Hippocampal formation (tissue), 2 donors: ENCODE measurements at regions not wholly inside any gene's neighbourhood (a gene's known extent, or its start where the extent isn't known, plus 50 kb on each side); places are given as distances from the start of the nearest gene placed in this dataset.

Source experiments
- DNase-seq, 2 donors: peaks; one replicate each; lab custom pipeline; 2025; lab: John Stamatoyannopoulos, UW

DNA sequence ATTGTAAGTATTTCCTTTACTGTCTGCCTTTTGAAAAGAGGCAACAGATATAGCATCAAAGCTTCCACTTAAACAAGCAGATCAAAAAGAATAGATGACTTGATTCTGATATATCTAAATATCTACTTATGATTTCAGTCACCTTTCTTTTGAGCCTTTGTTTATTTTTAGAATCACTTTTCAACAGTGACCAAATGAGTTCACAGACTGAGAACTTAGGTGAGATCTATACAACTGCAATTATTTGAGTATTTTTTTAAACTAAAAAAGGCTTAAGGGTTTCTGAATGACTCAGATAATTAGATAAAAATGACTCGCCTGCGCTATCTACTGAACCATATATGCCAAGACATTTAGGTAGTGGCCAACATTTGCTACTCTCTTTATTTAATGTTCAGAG lies 166.7 kb upstream of the KCNIP4 start:
- DNase-seq: no peak

DNA sequence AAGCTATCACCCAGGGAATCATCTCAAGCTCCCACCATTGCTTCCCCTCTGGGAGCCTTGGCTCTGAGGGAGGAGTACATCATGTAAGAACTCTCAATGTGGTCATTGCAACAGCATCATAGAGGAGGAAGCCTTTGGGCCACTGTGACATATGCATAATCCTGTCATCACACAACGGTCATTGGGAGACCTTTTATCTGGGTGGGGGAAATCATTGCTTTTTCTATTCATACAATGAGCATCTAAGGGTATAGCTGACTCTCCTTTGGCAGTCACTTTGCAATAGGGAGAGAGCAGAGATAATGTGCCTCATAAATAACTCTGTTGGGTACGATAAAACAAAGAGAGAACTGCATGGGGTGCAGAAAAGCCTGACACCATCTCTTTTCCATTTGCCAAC lies 155.2 kb upstream of the KCNIP4 start:
- DNase-seq: no peak

DNA sequence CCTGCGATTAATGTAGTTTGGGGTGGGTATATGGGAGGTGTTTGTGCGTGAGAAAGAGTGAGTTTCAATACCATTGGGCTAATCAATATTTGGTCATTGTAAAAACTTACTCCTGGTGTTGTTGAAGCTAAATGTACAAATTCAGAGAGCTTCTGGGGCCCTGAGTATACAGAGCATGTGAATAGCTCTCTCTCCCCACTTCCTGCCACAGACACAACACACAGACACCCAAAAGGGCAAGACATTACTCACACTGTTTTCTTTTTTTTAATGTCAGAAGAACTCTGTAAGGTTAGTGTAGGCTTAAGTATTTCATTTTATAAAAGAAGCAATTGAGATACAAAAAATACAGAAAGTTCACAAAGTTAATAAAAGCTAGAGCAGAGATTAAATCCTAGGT lies 151.3 kb upstream of the KCNIP4 start:
- no peak for DNase-seq

DNA sequence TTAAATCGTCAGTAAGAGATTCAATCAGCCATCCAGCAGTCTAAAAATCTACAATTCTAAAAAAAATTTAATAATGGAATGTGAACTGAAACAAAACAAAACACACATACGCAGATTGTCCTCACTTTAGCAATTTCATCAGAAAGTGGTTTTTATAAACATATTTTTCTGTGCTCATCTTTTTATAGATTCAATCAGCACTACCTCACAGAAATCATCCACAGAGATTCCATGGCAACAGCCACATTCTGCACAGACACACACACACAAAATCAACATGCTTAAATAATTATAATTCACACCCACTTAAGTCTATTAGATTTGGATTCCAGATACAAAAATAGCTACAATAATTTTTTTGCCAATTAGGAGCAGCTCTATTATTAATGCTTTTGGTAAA lies 149.0 kb upstream of the KCNIP4 start:
- DNase-seq: no peak

DNA sequence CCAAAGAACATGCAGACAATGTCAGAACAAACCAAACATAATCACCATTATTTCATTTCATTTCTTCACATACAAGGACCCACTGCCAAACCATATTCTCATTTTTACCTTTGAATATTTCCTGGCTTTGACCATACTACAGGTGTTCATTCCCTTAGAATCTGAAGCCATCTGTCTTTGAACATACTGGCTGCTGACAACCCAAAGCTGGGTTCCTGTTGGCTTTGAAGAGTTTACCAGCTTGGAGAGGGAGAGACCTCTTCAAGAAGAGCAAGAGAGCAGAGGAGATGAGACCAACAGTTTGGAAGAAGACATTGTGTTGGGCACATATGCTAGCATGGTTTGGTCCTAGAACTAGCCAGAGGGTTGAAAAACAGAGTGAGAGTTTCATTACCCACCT lies 145.6 kb upstream of the KCNIP4 start:
- no peak for DNase-seq

DNA sequence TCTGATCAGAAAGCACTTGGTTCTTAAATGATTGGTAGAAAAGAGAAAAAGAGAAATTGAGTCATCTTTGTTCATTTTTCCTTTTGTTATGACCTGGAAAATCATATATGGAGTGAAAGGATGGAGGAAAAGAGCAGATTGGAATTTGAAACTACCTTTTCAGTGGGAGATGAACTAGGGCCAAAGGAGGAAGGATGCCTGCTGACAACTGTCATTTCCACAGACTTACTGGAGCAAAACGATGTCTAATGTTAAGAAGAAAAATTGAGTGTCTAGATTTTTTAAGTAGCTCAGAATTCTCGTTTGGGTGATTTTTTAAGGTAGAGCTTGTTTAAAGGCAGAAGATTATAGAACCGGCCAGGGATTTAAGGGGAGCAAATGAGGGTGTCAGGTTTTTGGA lies 144.6 kb upstream of the KCNIP4 start:
- no peak for DNase-seq

DNA sequence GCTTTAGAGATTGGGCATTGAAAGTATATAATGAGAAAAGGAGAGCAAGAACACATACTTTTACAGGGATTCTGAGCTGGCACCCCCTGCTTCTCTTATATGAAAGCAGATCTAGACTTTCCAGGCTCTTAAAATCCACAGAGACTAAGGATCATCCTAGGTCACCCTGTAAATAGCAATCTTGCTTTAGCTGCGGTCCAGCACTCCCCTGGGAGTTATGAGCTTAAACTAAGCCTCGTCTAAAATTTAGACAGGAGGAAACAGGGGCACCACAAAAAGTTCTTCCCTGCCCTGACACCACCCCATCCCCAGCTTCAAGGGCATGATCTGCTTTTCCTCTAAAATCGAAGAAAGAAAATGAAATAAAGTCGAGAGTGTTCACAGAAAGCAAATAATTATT lies 143.3 kb upstream of the KCNIP4 start:
- no peak for DNase-seq

DNA sequence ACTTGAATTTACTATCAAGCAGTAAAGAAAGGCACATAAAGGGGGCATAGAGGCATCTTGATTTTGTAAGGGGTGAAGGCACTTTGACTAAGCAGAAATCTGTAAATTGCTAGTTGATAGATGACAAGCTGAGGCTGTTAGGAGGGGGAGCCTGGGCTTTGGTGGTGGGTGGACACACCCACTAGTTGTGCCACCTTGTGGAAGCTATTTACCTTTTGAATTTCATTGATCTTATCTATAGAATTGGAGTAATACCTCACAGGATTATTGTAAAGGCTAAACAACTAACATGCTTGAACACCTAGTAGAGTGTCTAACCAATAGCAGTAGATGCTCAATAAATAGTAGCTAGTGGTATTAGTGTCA lies 142.8 kb upstream of the KCNIP4 start:
- no peak for DNase-seq

DNA sequence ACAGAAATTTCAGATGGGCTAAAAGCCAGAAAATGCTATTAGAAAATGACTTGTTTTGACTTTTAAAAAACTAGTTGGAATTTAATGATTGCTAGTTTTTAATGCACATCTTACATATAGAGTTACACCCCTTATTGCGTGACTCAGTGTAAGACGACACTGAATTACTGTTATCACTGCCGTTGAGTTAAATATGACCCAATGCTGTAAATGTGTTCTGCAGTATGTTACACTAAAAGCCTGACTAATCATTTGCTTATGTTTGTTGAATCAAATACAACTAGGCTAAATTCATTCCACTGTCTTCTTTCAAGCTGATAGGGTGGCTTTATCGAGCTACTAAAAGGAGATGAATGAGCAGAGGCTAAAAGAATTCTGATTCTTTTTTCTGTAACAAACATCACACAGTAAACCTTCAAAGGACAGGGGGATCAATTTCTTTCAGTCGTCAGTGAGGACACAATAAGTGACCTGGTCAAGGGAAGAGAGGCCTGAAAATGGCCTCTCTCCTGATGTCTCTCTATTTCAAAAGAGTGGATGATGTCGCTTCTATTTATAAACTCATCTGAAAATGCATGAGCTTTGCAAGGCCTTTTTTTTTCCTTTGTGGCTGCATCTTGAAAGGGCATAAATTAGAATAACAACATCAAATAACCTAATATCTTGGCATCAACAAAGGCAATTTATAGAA lies 142.2 kb upstream of the KCNIP4 start:
- DNase-seq: no peak

DNA sequence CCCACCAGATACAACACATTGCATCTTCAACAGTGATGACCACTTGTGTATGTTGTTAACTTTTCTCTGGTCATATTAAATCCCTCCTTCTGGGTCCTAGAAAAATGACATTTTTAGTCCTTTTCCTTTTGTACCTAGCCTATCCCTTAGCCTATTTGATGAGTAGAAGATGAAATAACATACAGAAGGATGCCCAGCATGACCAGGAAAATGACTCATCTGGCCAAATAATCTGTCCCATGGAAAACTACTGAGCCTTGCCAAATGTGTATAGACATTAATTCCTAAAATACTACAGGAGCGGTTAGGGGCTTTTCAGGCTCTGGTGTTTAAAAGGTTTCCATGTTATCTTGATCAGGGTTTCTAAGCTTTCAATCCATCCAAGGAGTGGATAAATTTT lies 129.0 kb upstream of the KCNIP4 start:
- DNase-seq: no peak

DNA sequence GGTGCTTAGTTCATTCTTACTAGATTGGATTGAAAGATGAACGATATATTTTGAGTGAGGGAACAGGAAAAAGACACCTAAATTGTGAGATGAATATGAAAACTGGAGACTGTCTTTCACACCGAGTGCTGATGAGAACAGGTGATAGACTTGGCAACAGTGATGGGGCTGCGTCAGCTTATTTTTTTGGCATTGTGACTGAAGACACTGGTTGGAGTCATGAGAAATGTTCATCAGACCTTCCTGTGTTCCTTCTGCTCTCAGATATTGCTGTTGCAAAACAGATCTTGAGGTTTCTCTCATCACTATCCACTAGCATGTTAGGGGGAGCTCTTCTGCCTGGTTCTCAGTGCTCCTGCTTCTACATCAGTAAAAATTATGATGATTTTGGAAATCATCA lies 124.2 kb upstream of the KCNIP4 start:
- no peak for DNase-seq

DNA sequence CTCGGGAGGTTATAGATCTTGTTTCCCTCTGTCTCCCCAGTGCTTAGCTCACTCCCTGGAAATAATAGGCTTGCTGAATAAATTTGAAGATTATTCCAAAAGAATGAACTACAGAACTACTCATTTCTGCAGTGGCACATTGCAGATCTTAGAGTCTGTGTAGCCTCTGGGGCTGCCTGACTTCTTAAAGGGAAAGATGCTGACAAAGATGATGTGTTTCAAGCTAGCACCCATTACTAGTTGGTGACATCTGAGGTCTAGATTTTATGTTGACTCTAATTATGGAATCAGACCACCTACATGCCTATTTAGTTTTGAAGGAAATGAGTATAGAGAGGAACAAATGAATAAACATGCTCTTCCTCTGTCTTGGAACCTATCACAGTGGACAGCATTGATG lies 123.7 kb upstream of the KCNIP4 start:
- no peak for DNase-seq

DNA sequence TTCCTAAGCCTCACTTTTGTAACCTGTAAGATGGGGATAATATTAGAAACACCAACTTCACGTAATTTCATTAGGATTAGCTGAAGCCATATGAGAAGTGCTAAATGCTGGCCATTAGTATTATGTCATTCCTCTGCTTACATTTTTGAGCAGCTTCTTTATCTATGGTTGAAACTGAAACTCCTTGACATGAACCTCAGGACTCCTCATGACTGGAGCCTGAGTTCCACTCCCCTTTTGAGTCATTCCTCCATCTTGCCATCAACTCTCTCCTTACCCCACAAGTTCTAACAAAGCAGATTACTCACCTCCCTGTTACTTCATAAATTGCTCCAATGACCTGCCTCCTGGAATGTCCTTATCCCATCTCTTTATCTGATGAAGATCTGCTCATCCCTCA lies 123.2 kb upstream of the KCNIP4 start:
- DNase-seq: no peak

DNA sequence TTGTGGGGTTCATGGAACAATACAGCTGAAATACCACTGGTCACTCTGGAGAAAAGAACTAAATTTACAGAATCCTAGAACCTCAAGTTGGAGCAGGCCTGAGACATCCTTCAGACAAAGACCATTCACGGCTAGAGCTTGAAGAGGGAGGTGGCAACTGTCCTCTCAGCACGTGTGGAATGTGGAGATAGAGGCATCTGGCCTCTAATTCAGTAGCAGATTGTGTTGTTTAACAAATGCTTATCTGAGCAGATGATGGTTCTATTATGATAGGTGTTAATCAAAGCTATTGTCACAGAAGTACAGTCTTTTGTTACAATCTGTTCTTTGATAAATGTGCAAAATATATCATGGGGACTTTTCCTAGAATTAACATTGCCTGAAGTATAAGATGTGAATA lies 121.7 kb upstream of the KCNIP4 start:
- DNase-seq: no peak

DNA sequence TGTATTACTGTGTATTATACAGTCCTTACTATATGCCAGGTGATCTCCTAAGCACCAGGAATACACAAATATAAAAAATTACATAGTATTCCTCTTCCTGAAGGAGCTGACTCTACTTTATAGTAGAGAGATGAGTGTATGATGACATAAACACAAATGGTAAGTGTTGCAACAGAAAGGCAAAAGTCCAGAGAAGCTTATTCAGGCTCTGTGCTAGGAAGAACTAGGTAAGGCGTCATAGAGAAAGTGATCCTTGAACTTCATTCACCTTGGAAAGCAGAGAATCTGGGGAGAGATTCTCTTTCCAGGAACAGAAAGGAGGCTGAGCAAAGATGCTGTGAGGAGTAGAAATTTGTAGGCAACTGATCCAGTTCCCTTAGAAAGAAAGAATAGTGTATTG lies 115.0 kb upstream of the KCNIP4 start:
- DNase-seq: no peak

DNA sequence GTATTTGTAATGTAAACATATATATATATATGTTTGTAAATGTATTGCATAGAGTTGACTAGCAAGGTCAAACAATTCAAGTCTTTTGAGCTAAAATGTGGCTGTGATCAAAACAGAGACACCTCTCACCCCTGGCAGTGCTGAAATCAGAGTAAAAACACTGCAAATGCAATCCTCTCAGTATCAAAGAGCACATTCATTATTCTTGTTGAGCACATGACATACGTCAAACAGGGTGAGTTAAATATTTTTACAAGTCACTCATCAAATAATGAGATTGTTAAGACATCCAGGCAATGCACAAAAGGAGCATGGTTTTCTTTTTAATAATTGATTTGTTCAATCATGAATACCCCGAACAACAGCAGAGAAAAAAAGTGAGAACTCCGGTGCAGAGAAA lies 114.1 kb upstream of the KCNIP4 start:
- no peak for DNase-seq

DNA sequence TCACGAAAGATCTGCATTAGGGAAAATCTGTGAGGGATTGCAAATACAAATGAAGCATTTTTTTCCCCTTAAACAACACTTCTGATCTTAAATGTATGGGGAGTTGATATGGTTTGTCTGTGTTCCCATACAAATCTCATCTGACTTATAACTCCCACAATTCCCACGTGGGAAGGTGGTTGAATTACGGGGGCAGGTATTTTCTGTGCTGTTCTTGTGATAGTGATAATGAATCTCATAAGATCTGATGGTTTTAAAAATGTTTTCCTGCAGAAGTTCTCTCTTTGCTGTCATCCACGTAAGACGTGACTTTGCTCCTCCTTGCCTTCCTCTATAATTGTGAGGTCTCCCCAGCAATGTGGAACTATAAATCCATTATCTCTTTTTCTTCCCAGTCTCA lies 107.4 kb upstream of the KCNIP4 start:
- no peak for DNase-seq

DNA sequence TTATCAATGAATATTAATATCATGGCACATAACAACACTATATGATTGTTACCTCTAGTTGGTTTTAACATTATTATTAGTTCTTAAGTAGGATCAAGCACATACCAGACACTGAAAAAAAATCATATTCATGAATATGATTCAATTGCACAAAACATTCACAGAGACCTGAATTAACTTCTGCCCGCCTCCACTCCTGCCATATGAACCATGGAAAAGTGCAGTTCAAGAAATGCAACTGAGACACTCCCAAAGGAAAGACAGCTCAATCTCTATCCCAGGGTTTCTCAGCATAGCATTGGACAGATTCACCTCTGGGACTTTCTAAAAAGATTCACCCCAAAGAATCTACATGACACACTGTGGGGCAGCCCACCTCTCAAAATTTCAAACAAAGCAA lies 103.5 kb upstream of the KCNIP4 start:
- no peak for DNase-seq

DNA sequence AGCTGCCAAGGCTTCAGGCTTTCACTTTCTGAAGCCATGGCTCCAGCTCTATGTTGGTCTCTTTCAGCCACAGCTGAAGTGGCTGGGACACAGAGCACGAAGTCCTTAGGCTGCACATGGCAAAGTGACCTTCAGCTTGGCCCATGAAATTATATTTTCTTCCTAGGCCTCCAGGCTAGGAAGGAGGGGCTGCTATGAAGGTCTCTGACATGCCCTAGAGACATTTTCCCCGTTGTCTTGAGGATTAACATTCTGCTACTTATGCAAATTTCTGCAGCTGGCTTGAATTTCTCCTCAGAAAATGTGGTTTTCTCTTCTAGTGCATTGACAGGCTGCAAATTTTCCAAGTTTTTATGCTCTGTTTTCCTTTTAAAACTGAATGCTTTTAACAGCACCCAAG lies 99.8 kb upstream of the KCNIP4 start:
- DNase-seq: no peak

DNA sequence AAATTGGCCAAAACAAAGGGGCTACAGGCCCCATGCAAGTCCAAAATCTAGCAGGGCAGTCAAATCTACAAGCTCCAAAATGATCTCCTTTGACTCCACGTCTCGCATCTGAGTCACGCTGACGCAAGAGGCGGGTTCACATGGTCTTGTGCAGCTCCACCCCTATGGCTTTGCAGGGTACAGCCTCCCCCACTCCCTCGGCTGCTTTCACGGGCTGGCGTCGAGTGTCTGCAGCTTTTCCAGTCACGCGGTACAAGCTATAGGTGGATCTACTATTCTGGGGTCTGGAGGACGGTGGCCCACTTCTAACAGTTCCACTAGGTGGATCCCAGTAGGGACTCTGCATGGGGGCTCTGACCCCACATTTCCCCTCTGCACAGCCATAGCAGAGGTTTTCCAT lies 99.2 kb upstream of the KCNIP4 start:
- no peak for DNase-seq

DNA sequence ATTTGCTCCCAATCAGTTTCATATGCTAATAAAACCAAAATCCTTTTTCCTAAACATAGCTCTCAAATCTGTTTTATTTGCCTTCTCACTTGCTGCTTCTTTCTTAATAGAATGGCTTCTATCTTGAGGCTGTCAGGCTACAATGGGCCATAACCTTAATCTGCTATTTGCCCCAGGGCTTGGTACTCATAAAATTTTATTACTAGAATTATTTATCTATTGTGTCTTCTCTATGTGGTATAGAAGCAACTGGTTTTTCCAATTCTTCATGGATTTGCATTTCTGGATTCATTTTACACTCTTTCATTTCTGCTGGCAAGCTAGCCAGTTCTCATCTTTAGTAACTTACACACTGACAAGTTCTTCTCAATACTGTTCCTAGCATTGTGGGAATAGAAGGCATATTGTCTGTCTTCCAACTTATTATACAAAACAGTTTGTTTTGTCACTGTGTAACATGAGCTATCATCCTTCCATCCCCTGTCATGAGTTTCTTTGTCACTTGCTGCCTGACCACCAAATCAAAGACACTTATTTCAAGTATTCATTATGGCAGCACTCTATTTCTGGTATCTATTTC lies 96.6 kb upstream of the KCNIP4 start:
- no peak for DNase-seq

DNA sequence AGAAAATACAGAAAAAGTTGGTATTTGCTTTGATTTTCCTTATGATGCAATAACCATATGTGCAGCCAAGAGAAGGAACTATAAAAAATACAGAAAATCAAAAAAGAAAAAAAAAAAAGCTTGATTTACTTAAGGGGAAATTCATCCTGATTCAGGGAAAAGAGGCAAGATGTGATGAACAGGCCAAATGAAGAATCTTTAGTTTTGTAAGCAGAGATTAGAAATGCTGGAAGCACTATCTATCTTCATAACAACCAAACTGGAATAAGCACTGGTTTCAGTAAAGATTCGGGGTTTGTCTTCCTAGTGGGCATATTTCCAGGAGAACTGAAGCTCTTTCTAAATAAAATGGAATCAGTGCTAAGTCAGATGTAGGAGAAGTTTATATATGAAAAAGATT lies 82.9 kb upstream of the KCNIP4 start:
- DNase-seq: no peak

DNA sequence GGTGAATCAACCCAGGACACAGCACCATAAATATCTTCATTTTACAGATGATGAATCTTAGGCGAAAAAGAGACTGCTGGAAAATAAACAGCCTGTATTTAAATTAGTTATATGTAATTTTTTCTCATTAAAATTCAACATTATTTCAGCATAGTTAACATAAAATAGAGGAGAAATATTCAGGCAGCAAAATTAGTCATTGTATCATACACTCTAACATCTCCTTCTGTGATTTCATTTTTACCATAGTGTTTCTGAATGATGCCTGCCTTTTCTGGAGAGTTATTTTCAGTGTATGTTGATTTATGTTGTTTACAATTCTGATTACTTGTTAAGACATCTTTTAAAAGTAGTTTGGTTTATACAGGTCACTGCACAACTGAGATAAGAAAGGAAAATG lies 82.3 kb upstream of the KCNIP4 start:
- no peak for DNase-seq

DNA sequence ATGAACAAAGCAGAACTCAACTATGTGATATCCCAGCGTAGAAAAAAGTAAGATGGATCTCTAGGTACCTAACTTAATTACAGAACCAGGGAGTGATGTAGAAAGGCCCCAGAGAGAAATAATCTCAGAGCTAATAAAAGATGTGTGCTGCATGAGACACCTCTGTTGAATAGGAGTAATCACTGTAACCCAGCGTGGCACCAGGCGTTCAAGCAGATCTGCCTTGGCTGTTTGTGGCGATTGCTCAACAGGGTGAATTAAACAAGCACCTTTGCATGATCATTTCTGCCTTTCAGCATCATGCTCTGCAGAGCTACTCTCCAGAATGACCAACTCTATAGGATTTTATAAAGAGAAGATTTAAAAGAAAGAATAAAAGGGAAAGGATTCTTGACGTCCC lies 81.7 kb upstream of the KCNIP4 start:
- no peak for DNase-seq

DNA sequence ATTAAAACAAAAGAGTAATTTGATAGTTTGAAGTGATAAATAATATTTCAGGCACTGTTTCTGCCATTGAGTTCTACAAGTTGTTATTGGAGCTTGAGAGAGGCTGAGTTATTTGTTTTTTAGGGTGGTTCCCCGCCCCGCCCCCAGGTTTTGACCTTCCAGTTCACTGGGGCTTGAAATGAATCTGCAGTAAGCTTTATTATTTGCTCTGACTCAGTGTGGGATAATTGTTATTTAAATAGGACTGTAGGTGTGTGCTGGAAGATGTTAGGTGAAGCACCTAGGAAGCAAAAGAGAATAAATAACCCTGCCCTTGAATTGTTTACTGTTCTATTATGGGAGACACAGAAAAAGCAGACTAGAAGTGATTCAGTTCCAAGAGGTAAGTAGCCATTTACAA lies 81.2 kb upstream of the KCNIP4 start:
- DNase-seq: no peak
